ENCODE measurements at regions not wholly inside any gene's neighbourhood (a gene's known extent, or its start where the extent isn't known, plus 50 kb on each side); places are given as distances from the start of the nearest gene placed in this dataset.

DNA sequence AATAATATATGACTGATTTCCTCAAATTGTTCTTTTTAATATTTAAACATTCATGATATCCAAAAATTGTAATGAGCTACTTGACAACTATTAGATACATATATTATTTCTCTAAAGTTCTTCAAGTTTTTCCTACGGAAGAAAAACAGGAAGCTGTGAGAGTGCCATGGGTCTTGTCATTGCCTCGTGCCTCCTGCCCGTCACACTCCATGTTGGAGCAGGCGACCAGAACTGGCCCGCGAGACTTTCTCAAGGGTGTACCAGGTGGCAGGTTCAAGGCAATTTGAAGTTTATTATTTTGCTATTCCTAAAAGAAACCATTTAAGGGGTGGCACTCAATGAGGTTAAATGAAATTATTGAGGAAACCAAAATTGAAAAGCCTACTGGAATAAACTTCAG is 337.2 kb downstream of the HACE1 start:
- no peak overlapping the region for H2BK12ac ChIP-seq (ENCODE audit: low read length in 2 of 2)
- H4K91ac ChIP-seq (ENCODE audit: low read length): no peak overlapping the region
- H3K4ac ChIP-seq (ENCODE audit: low read depth in 1 of 2, low read length in 2 of 2): no peak overlapping the region
- no peaks in the 10 kb centered on the region for H3K79me1 ChIP-seq (replicated peaks; ENCODE audit: low read length, poor library complexity, severe bottlenecking)
- no peak overlapping the region for H3K23ac ChIP-seq (ENCODE audit: low read length in 2 of 2)
- no peak overlapping the region for H3K4me2 ChIP-seq (ENCODE audit: low read length, poor library complexity, severe bottlenecking)
- no peak overlapping the region for H2BK15ac ChIP-seq (ENCODE audit: low read depth, poor library complexity, severe bottlenecking)
- H2BK5ac ChIP-seq (ENCODE audit: low read depth, low read length, poor library complexity, severe bottlenecking): no peak overlapping the region
- no peaks in the 10 kb centered on the region for H3K27me3 ChIP-seq (ENCODE audit: control insufficient read depth in 1 of 2, insufficient read depth in 1 of 2, low read length in 2 of 2)
- no peak for DNase-seq
- H2AFZ ChIP-seq (ENCODE audit: low read depth, low read length): no peak overlapping the region
- 96% methylated on average over 4 of the region's 6 CpGs for WGBS
- H2AK5ac ChIP-seq (ENCODE audit: low read length, severe bottlenecking): no peak overlapping the region
- no peak overlapping the region for H3K4me3 ChIP-seq (ENCODE audit: insufficient read depth in 1 of 2, low read depth in 1 of 2, low read length in 2 of 2)
- H3K14ac ChIP-seq (ENCODE audit: low read length in 2 of 2): no peak overlapping the region
- H3K4me1 ChIP-seq (ENCODE audit: control insufficient read depth, insufficient read depth, low read depth, low read length): no peaks in the 10 kb centered on the region
- H3K9ac ChIP-seq (ENCODE audit: low read length): no peak overlapping the region
- no peaks in the 10 kb centered on the region for H3K36me3 ChIP-seq (ENCODE audit: control insufficient read depth in 1 of 2, insufficient read depth in 2 of 2, low read depth in 1 of 2, low read length in 2 of 2)
- no peak overlapping the region for H3K27ac ChIP-seq (ENCODE audit: low read length, poor library complexity, severe bottlenecking)
- H4K8ac ChIP-seq (ENCODE audit: low read length): no peak overlapping the region
- H2BK120ac ChIP-seq (ENCODE audit: low read depth, low read length): no peak overlapping the region
- no peaks in the 10 kb centered on the region for H3K9me3 ChIP-seq (ENCODE audit: control insufficient read depth, low read length)
- no peak overlapping the region for H3K18ac ChIP-seq (ENCODE audit: low read depth in 1 of 2, low read length in 2 of 2)

GRCh38 chr6:104521176-104521575 is 338.5 kb downstream of the HACE1 start:
- DNase-seq: no peak
- Histone ChIP-seq H3K9ac (ENCODE audit: low read length) (no peak overlapping the region), H2BK15ac (ENCODE audit: low read depth, poor library complexity, severe bottlenecking) (no peak overlapping the region), H3K9me3 (ENCODE audit: control insufficient read depth, low read length) (no peaks in the 10 kb centered on the region), H2AK5ac (ENCODE audit: low read length, severe bottlenecking) (no peak overlapping the region), H3K23ac (ENCODE audit: low read length in 2 of 2) (no peak overlapping the region), H3K14ac (ENCODE audit: low read length in 2 of 2) (no peak overlapping the region), H2AFZ (ENCODE audit: low read depth, low read length) (no peak overlapping the region), H3K36me3 (ENCODE audit: control insufficient read depth in 1 of 2, insufficient read depth in 2 of 2, low read depth in 1 of 2, low read length in 2 of 2) (no peaks in the 10 kb centered on the region), H3K27ac (ENCODE audit: low read length, poor library complexity, severe bottlenecking) (no peak overlapping the region), H3K27me3 (ENCODE audit: control insufficient read depth in 1 of 2, insufficient read depth in 1 of 2, low read length in 2 of 2) (no peaks in the 10 kb centered on the region), H3K4ac (ENCODE audit: low read depth in 1 of 2, low read length in 2 of 2) (no peak overlapping the region), H2BK120ac (ENCODE audit: low read depth, low read length) (no peak overlapping the region), H4K91ac (ENCODE audit: low read length) (no peak overlapping the region), H2BK5ac (ENCODE audit: low read depth, low read length, poor library complexity, severe bottlenecking) (no peak overlapping the region), H4K8ac (ENCODE audit: low read length) (no peak overlapping the region), H3K4me1 (ENCODE audit: control insufficient read depth, insufficient read depth, low read depth, low read length) (no peaks in the 10 kb centered on the region), H3K4me2 (ENCODE audit: low read length, poor library complexity, severe bottlenecking) (no peak overlapping the region), H2BK12ac (ENCODE audit: low read length in 2 of 2) (no peak overlapping the region), H3K79me1 (replicated peaks; ENCODE audit: low read length, poor library complexity, severe bottlenecking) (no peaks in the 10 kb centered on the region), H3K18ac (ENCODE audit: low read depth in 1 of 2, low read length in 2 of 2) (no peak overlapping the region), H3K4me3 (ENCODE audit: insufficient read depth in 1 of 2, low read depth in 1 of 2, low read length in 2 of 2) (no peak overlapping the region)
- 84% methylated on average over 3 of the region's 3 CpGs for WGBS

DNA sequence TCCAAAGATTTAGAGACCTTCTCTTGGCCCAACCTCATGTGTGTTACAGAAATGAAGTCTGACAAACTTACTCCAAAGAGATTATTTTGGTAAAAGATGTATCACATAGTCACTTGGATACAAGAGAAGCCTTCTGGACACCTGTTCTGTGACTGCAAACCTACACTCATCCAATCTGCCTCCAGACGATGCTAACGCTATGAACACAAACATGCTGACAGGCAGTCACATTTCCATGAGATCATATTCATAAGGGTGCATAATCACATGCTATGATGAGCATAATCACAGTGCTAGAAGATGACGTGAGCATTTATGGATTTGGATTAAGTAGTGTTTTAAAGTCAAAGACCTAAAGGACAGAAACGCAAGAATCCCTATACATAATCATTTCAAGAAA is 340.2 kb downstream of the HACE1 start:
- H2AFZ ChIP-seq (ENCODE audit: low read depth, low read length): no peak overlapping the region
- H3K18ac ChIP-seq (ENCODE audit: low read depth in 1 of 2, low read length in 2 of 2): no peak overlapping the region
- H3K23ac ChIP-seq (ENCODE audit: low read length in 2 of 2): no peak overlapping the region
- H4K91ac ChIP-seq (ENCODE audit: low read length): no peak overlapping the region
- H3K4me3 ChIP-seq (ENCODE audit: insufficient read depth in 1 of 2, low read depth in 1 of 2, low read length in 2 of 2): no peak overlapping the region
- H3K79me1 ChIP-seq (replicated peaks; ENCODE audit: low read length, poor library complexity, severe bottlenecking): no peaks in the 10 kb centered on the region
- H3K9me3 ChIP-seq (ENCODE audit: control insufficient read depth, low read length): no peaks in the 10 kb centered on the region
- no peaks in the 10 kb centered on the region for H3K27me3 ChIP-seq (ENCODE audit: control insufficient read depth in 1 of 2, insufficient read depth in 1 of 2, low read length in 2 of 2)
- no peak overlapping the region for H3K14ac ChIP-seq (ENCODE audit: low read length in 2 of 2)
- no peak overlapping the region for H4K8ac ChIP-seq (ENCODE audit: low read length)
- H2AK5ac ChIP-seq (ENCODE audit: low read length, severe bottlenecking): no peak overlapping the region
- DNase-seq: no peak
- H3K4ac ChIP-seq (ENCODE audit: low read depth in 1 of 2, low read length in 2 of 2): no peak overlapping the region
- no peak overlapping the region for H2BK5ac ChIP-seq (ENCODE audit: low read depth, low read length, poor library complexity, severe bottlenecking)
- H3K4me1 ChIP-seq (ENCODE audit: control insufficient read depth, insufficient read depth, low read depth, low read length): no peaks in the 10 kb centered on the region
- no peak overlapping the region for H2BK12ac ChIP-seq (ENCODE audit: low read length in 2 of 2)
- no peak overlapping the region for H2BK15ac ChIP-seq (ENCODE audit: low read depth, poor library complexity, severe bottlenecking)
- H2BK120ac ChIP-seq (ENCODE audit: low read depth, low read length): no peak overlapping the region
- H3K4me2 ChIP-seq (ENCODE audit: low read length, poor library complexity, severe bottlenecking): no peak overlapping the region
- 100% methylated on average over 2 of the region's 4 CpGs for WGBS
- H3K36me3 ChIP-seq (ENCODE audit: control insufficient read depth in 1 of 2, insufficient read depth in 2 of 2, low read depth in 1 of 2, low read length in 2 of 2): no peaks in the 10 kb centered on the region
- no peak overlapping the region for H3K9ac ChIP-seq (ENCODE audit: low read length)
- H3K27ac ChIP-seq (ENCODE audit: low read length, poor library complexity, severe bottlenecking): no peak overlapping the region

- Histone ChIP-seq H3K18ac (ENCODE audit: low read depth in 1 of 2, low read length in 2 of 2) (no peak overlapping the region), H2AK5ac (ENCODE audit: low read length, severe bottlenecking) (no peak overlapping the region), H3K4me3 (ENCODE audit: insufficient read depth in 1 of 2, low read depth in 1 of 2, low read length in 2 of 2) (no peak overlapping the region), H3K4me2 (ENCODE audit: low read length, poor library complexity, severe bottlenecking) (no peak overlapping the region), H3K27ac (ENCODE audit: low read length, poor library complexity, severe bottlenecking) (no peak overlapping the region), H3K14ac (ENCODE audit: low read length in 2 of 2) (no peak overlapping the region), H3K23ac (ENCODE audit: low read length in 2 of 2) (no peak overlapping the region), H2BK120ac (ENCODE audit: low read depth, low read length) (no peak overlapping the region), H3K9ac (ENCODE audit: low read length) (no peak overlapping the region), H3K79me1 (replicated peaks; ENCODE audit: low read length, poor library complexity, severe bottlenecking) (no peaks in the 10 kb centered on the region), H2AFZ (ENCODE audit: low read depth, low read length) (no peak overlapping the region), H4K8ac (ENCODE audit: low read length) (no peak overlapping the region), H3K4me1 (ENCODE audit: control insufficient read depth, insufficient read depth, low read depth, low read length) (no peaks in the 10 kb centered on the region), H3K27me3 (ENCODE audit: control insufficient read depth in 1 of 2, insufficient read depth in 1 of 2, low read length in 2 of 2) (no peaks in the 10 kb centered on the region), H4K91ac (ENCODE audit: low read length) (no peak overlapping the region), H3K36me3 (ENCODE audit: control insufficient read depth in 1 of 2, insufficient read depth in 2 of 2, low read depth in 1 of 2, low read length in 2 of 2) (no peaks in the 10 kb centered on the region), H2BK12ac (ENCODE audit: low read length in 2 of 2) (no peak overlapping the region), H3K9me3 (ENCODE audit: control insufficient read depth, low read length) (no peaks in the 10 kb centered on the region), H3K4ac (ENCODE audit: low read depth in 1 of 2, low read length in 2 of 2) (no peak overlapping the region), H2BK15ac (ENCODE audit: low read depth, poor library complexity, severe bottlenecking) (no peak overlapping the region), H2BK5ac (ENCODE audit: low read depth, low read length, poor library complexity, severe bottlenecking) (no peak overlapping the region)
- WGBS: 98% methylated on average over 2 of the region's 3 CpGs
- DNase-seq: no peak
Observed at GRCh38 chr6:104509355-104509754, 350.4 kb downstream of the HACE1 start.

Data from mesenchymal stem cell (in vitro differentiated cells and primary cell).